ENCODE measurements at regions not wholly inside any gene's neighbourhood (a gene's known extent, or its start where the extent isn't known, plus 50 kb on each side); places are given as distances from the start of the nearest gene placed in this dataset.

- no peaks in the 10 kb centered on the region for H3K36me3 Mint-ChIP-seq
- no peak for TF ChIP-seq NFATC4 (CRISPR knock-in tag; IDR thresholded peaks at IDR 0.05)
- no peak for TF ChIP-seq GRHL2 (CRISPR knock-in tag; IDR thresholded peaks at IDR 0.05; ENCODE audit: insufficient replicate concordance, severe bottlenecking)
- TF ChIP-seq NR1H2 (CRISPR knock-in tag; IDR thresholded peaks at IDR 0.05) = no peak
- TF ChIP-seq MYBL2 (CRISPR knock-in tag; IDR thresholded peaks at IDR 0.05) = no peak
- TF ChIP-seq ZNF425 (CRISPR knock-in tag; conservative IDR thresholded peaks at IDR 0.05) = no peak
- TF ChIP-seq ZSCAN18 (CRISPR knock-in tag; IDR thresholded peaks at IDR 0.05) = no peak
- DNase-seq (ENCODE audit: low spot score) (no peak), ATAC-seq (no peak)
- ChIA-PET CTCF (no interaction called here), POLR2A (no interaction called here)
- no peak overlapping the region for H3K4me3 Mint-ChIP-seq
- H3K27ac Mint-ChIP-seq = no peak overlapping the region
- H3K27me3 Mint-ChIP-seq (ENCODE audit: low read depth) = no peaks in the 10 kb centered on the region
- H3K9me3 Mint-ChIP-seq = 0 out of 2 replicates have a peak, but pooled peaks cover 3% of the 10 kb centered on the region
- H3K4me1 Mint-ChIP-seq = no peaks in the 10 kb centered on the region
These were observed 158.3 kb upstream of the JAG1 start for GRCh38 chr20:10832141-10832540.

GRCh38 chr20:10837901-10838300 is 164.1 kb upstream of the JAG1 start:
- H3K27ac Mint-ChIP-seq = no peak overlapping the region
- ChIA-PET POLR2A (no interaction called here), CTCF (no interaction called here)
- H3K4me1 Mint-ChIP-seq = no peaks in the 10 kb centered on the region
- H3K36me3 Mint-ChIP-seq = peaks cover 22% of the 10 kb centered on the region
- no peak for DNase-seq (ENCODE audit: low spot score)
- peaks cover 29% of the 10 kb centered on the region for H3K9me3 Mint-ChIP-seq
- TF ChIP-seq PREB (CRISPR knock-in tag; IDR thresholded peaks at IDR 0.05; ENCODE audit: borderline replicate concordance) = no peak
- no peak for TF ChIP-seq NR1H2 (CRISPR knock-in tag; IDR thresholded peaks at IDR 0.05)
- no peak for TF ChIP-seq NR3C1 (CRISPR knock-in tag; conservative IDR thresholded peaks at IDR 0.05; ENCODE audit: low read depth)
- no peak for TF ChIP-seq CREM (CRISPR knock-in tag; IDR thresholded peaks at IDR 0.05)
- no peak for TF ChIP-seq RELA (CRISPR knock-in tag; IDR thresholded peaks at IDR 0.05; ENCODE audit: borderline replicate concordance)
- TF ChIP-seq FOXJ3 (CRISPR knock-in tag; IDR thresholded peaks at IDR 0.05; ENCODE audit: borderline replicate concordance) = no peak
- TF ChIP-seq USF1 (CRISPR knock-in tag; IDR thresholded peaks at IDR 0.05) = no peak
- no peak for TF ChIP-seq ARID4B (CRISPR knock-in tag; IDR thresholded peaks at IDR 0.05; ENCODE audit: borderline replicate concordance)
- H3K4me3 Mint-ChIP-seq = no peak overlapping the region
- no peak for ATAC-seq
- H3K27me3 Mint-ChIP-seq (ENCODE audit: low read depth) = no peaks in the 10 kb centered on the region
